ENCODE measurements at regions not wholly inside any gene's neighbourhood (a gene's known extent, or its start where the extent isn't known, plus 50 kb on each side); places are given as distances from the start of the nearest gene placed in this dataset.
"Not testable (repeated sequence)": the region's sequence is repeated elsewhere in the genome, so short reads cannot be mapped to it uniquely, and the experiment has no call there.

DNA sequence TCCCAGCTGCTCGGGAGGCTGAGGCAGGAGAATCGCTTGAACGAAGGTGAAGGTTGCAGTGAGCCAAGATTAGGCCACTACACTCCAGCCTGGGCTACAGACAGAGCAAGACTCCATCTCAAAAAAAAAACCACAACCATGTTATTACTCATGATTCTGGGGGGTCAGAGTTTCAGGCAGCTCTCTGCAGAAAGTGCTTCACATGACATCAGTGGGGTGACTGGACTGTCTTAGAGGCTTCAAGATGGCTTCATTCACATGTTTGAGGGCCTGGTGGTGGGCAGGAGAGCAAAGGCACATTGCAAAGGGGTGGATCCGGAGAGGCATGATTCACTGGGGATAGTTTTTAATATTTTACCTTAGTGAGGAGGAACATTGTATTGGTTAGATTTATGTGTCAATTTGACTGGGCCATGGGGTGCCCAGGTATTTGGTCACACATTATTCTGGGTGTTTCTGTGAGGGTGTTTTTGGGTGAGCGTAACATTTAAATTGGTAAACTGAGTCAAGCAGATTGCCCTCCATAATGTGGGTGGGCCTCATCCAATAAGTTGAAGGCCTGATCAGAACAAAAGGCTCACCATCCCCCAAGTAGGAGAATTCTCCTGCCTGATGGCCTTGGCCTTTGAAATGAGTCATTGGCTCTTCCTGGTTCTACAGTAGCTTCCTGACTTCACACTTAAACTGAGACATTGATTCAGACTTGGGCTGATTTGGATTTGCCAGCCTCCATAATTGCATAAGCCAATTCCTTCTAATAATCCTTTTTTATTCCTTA is 109.8 kb downstream of the GOSR1 start:
- Mint-ChIP-seq H3K4me1 (peaks cover 5% of the 10 kb centered on the region), H3K27ac (no peak overlapping the region), H3K9me3 (no peaks in the 10 kb centered on the region), H3K4me3 (no peak overlapping the region), H3K36me3 (no peaks in the 10 kb centered on the region), H3K27me3 (peaks cover 16% of the 10 kb centered on the region)
- POLR2A ChIA-PET: no interaction called here
- no peak for ATAC-seq (ENCODE audit: low read depth)
- DNase-seq: no peak

DNA sequence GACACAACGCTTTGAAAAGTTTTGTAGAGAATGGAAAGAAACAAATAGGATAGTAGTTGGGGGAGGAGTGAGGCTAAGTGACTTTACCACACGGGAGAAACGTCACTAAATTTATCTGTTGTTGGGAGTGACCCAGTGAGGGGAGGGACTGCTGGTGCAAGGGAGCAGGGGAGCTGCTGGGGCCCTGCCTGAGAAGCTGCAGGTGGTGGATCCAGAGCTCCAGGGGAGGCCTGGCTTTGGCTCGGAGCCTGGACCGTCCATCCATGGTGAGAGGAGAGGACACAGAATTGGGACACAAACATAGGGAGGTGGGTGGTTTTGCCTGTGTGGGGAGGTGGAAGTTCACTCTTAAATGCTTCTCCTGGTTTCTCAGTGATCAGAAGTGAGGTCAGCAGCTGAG is 107.6 kb downstream of the GOSR1 start:
- ATAC-seq (ENCODE audit: low read depth) (no peak), DNase-seq (no peak)
- Mint-ChIP-seq H3K9me3 (no peaks in the 10 kb centered on the region), H3K27ac (no peak overlapping the region), H3K4me1 (peaks cover 3% of the 10 kb centered on the region), H3K4me3 (no peak overlapping the region), H3K27me3 (peaks cover 14% of the 10 kb centered on the region), H3K36me3 (no peaks in the 10 kb centered on the region)
- POLR2A ChIA-PET: no interaction called here

DNA sequence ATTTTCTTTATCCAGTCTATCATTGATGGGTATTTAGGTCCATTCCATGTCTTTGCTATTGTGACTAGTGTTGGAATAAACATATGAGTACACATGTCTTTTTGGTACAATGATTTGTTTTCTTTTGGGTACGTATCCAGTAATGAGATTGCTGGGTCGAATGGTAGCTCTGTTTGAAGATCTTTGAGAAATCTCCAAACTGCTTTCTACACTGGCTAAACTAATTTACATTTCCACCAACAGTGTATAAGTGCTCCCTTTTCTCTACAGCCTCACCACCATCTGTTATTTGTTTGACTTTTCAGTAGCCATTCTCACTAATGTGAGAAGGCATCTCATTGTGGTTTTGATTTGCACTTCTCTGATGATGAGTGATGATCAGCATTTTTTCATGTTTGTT is 103.7 kb downstream of the GOSR1 start:
- ATAC-seq (ENCODE audit: low read depth): no peak

DNA sequence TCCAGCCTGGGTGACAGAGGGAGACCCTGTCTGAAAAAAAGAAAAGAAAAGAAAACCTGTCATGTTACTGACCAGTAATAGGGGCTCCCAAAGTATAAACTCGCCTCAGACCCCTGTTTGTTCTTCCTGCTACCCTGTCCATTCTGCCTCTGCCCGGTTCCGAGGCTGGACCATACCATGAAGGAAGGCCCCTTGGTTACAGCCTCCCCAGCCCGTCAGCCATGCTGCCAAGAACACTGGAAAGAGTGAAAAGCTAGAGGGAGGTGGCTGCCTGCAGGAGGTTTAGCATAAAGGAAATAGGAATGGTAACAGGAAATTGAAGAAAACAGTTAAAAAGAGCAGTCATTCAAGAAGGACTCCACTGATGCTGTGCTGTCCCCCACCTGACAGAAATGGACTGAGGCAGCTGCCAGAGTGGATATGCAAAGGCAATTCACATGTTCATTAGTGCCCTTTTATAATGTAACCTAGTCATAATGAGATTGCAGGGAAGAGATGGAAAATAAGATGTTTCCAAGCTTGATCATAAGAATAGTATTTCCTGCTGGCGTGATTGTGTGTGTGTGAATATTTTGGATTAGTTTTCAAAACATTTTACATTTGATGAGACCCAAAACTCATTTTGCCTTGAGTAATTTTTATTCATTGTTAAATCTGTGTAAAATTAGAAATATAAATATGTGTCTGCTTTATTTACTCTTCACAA is 102.6 kb downstream of the GOSR1 start:
- DNase-seq: no peak
- H3K27ac Mint-ChIP-seq: no peak overlapping the region
- ATAC-seq (ENCODE audit: low read depth): no peak
- POLR2A ChIA-PET: no interaction called here
- no peak overlapping the region for H3K4me3 Mint-ChIP-seq
- no peaks in the 10 kb centered on the region for H3K4me1 Mint-ChIP-seq
- H3K27me3 Mint-ChIP-seq: peaks cover 2% of the 10 kb centered on the region
- H3K36me3 Mint-ChIP-seq: no peaks in the 10 kb centered on the region
- no peaks in the 10 kb centered on the region for H3K9me3 Mint-ChIP-seq

More for the DNA sequence above, 103.7 kb downstream of the GOSR1 start:
- no peak overlapping the region for H3K27ac Mint-ChIP-seq
- no peaks in the 10 kb centered on the region for H3K36me3 Mint-ChIP-seq
- H3K4me1 Mint-ChIP-seq: no peaks in the 10 kb centered on the region
- DNase-seq: no peak
- POLR2A ChIA-PET: no interaction called here
- H3K27me3 Mint-ChIP-seq: peaks cover 2% of the 10 kb centered on the region
- no peak overlapping the region for H3K4me3 Mint-ChIP-seq
- no peaks in the 10 kb centered on the region for H3K9me3 Mint-ChIP-seq

- H3K4me1 Mint-ChIP-seq; H3K36me3 Mint-ChIP-seq; H3K9me3 Mint-ChIP-seq; H3K4me3 Mint-ChIP-seq; H3K27me3 Mint-ChIP-seq; DNase-seq; POLR2A ChIA-PET; ATAC-seq (ENCODE audit: low read depth); H3K27ac Mint-ChIP-seq: not testable (repeated sequence)
These were observed 101.0 kb downstream of the GOSR1 start for GRCh38 chr17:30578015-30578717.
